Upper lobe of left lung (tissue), 6 donors: ENCODE measurements at regions not wholly inside any gene's neighbourhood (a gene's known extent, or its start where the extent isn't known, plus 50 kb on each side); places are given as distances from the start of the nearest gene placed in this dataset.

ENCODE experiments used
- ATAC-seq, 2 donors: fragments of 200-7000 bp; cut with Tn5 transposase; one replicate each; pipeline ENCODE4 v1.9.1; 2022; ENCODE audit warnings: mild to moderate bottlenecking in 2 of 2, moderate library complexity in 2 of 2; ENCODE audit not compliant: low FRiP score in 2 of 2
- DNase-seq, 2 donors: peaks; one replicate each; pipeline ENCODE4 v3.0.0-alpha.2; 2019 to 2020
- H3K27ac ChIP-seq, 4 donors: fragments of 200-600 bp; sonication (generic); one replicate each; pipeline ENCODE4 v1.5.1; 2016 to 2019
- H3K27me3 ChIP-seq, 4 donors: fragments of 200-600 bp; sonication (generic); one replicate each; pipeline ENCODE4 v1.5.1; 2017 to 2019
- H3K36me3 ChIP-seq, 4 donors: fragments of 200-600 bp; sonication (generic); one replicate each; pipeline ENCODE4 v1.5.1; 2016 to 2019
- H3K4me1 ChIP-seq, 4 donors: fragments of 200-600 bp; sonication (generic); one replicate each; pipeline ENCODE4 v1.5.1; 2018 to 2019
- H3K4me3 ChIP-seq, 4 donors: fragments of 200-600 bp; sonication (generic); one replicate each; pipeline ENCODE4 v1.5.1; 2017 to 2019; ENCODE audit warnings: mild to moderate bottlenecking in 2 of 4, moderate library complexity in 1 of 4
- H3K9me3 ChIP-seq, 4 donors: fragments of 200-600 bp; sonication (generic); one replicate each; pipeline ENCODE4 v1.5.1; 2018 to 2019
- CTCF ChIP-seq, 6 experiments: fragments of 450-650 bp in 4 of 6; fragments of 200-600 bp in 2 of 6; sonication (generic) in 2 of 6; IDR thresholded peaks; one replicate each; pipeline ENCODE4 v1.5.1; 2016 to 2019; ENCODE audit warnings: antibody characterized with exemption in 6 of 6
- EP300 ChIP-seq, 4 donors: sonication (generic); formaldehyde crosslinking; IDR thresholded peaks; one replicate each; pipeline ENCODE4 v1.5.1; 2017; ENCODE audit warnings: antibody characterized with exemption in 4 of 4, control low read depth in 2 of 4
- POLR2A ChIP-seq, 4 donors: fragments of 450-650 bp; IDR thresholded peaks; one replicate each; pipeline ENCODE4 v1.5.1; 2016 to 2017; ENCODE audit warnings: antibody characterized with exemption in 4 of 4, mild to moderate bottlenecking in 2 of 4
- POLR2AphosphoS5 ChIP-seq, 2 donors: sonication (generic); formaldehyde crosslinking; IDR thresholded peaks; one replicate each; pipeline ENCODE4 v1.5.1; 2017; ENCODE audit warnings: antibody characterized with exemption in 2 of 2
- WGBS, 2 donors: methylation state at CpG; one replicate each; pipeline ENCODE4 v1.1.5; 2017 to 2018; 5-methylcytosine and 5-hydroxymethylcytosine counted together
- donor health status: DM: no; HTN: no; CAD: no; lungs with moderate emphysema.
- donor health status: DM: no; HTN: yes; CAD: no; lungs with severe emphysema.

GRCh38 chr9:16033921-16034691 is 481.3 kb downstream of the CCDC171 start:
- no peak overlapping the region for H3K27ac ChIP-seq
- WGBS, 2 donors = 77 to 84% methylated on average over 10 of the region's 10 CpGs
- H3K27me3 ChIP-seq = no peaks in the 10 kb centered on the region
- ATAC-seq (no peak), DNase-seq (no peak)
- no peaks in the 10 kb centered on the region for H3K36me3 ChIP-seq
- no peaks in the 10 kb centered on the region for H3K9me3 ChIP-seq
- TF ChIP-seq POLR2A (IDR thresholded peaks at IDR 0.05) (no peak), EP300 (IDR thresholded peaks at IDR 0.05) (no peak), POLR2AphosphoS5 (IDR thresholded peaks at IDR 0.05) (no peak), CTCF (IDR thresholded peaks at IDR 0.05) (no peak)
- no peaks in the 10 kb centered on the region for H3K4me1 ChIP-seq
- H3K4me3 ChIP-seq = no peak overlapping the region

- Histone ChIP-seq H3K4me3 (no peak overlapping the region), H3K27me3 (no peaks in the 10 kb centered on the region), H3K9me3 (no peaks in the 10 kb centered on the region), H3K27ac (no peak overlapping the region), H3K4me1 (no peaks in the 10 kb centered on the region), H3K36me3 (no peaks in the 10 kb centered on the region)
- DNase-seq (no peak), ATAC-seq (peak in 1 of 2 donors; percentile 28)
- no peak for TF ChIP-seq EP300 (IDR thresholded peaks at IDR 0.05)
- 57 to 59% methylated on average over 11 of the region's 11 CpGs for WGBS, 2 donors
Observed at GRCh38 chr9:16039218-16039987, 486.6 kb downstream of the CCDC171 start.

- no peak overlapping the region for H3K4me3 ChIP-seq
- ATAC-seq (no peak), DNase-seq (peak in 1 of 2 donors; percentile 38)
- H3K27ac ChIP-seq = no peak overlapping the region
- H3K9me3 ChIP-seq = no peaks in the 10 kb centered on the region
- WGBS, 2 donors = 57 to 66% methylated on average over 9 to 10 of the region's 10 CpGs
- H3K36me3 ChIP-seq = no peaks in the 10 kb centered on the region
- H3K27me3 ChIP-seq = no peaks in the 10 kb centered on the region
- no peaks in the 10 kb centered on the region for H3K4me1 ChIP-seq
- TF ChIP-seq EP300 (IDR thresholded peaks at IDR 0.05) (no peak), POLR2A (IDR thresholded peaks at IDR 0.05) (no peak), CTCF (IDR thresholded peaks at IDR 0.05) (no peak), POLR2AphosphoS5 (IDR thresholded peaks at IDR 0.05) (no peak)
Observed at GRCh38 chr9:16039988-16040761, 487.3 kb downstream of the CCDC171 start.

- DNase-seq = no peak
- no peak overlapping the region for H3K4me3 ChIP-seq
- H3K4me1 ChIP-seq = no peaks in the 10 kb centered on the region
- no peak for ATAC-seq
- WGBS, 2 donors = 69 to 72% methylated on average over 5 of the region's 5 CpGs
- TF ChIP-seq POLR2A (IDR thresholded peaks at IDR 0.05) (no peak), CTCF (IDR thresholded peaks at IDR 0.05) (no peak), POLR2AphosphoS5 (IDR thresholded peaks at IDR 0.05) (no peak), EP300 (IDR thresholded peaks at IDR 0.05) (no peak)
- no peaks in the 10 kb centered on the region for H3K9me3 ChIP-seq
- H3K36me3 ChIP-seq = no peaks in the 10 kb centered on the region
- H3K27me3 ChIP-seq = no peaks in the 10 kb centered on the region
- no peak overlapping the region for H3K27ac ChIP-seq
Observed at GRCh38 chr9:16043756-16044578, 491.1 kb downstream of the CCDC171 start.
